HG03095 (cell line): ENCODE measurements at regions not wholly inside any gene's neighbourhood (a gene's known extent, or its start where the extent isn't known, plus 50 kb on each side); places are given as distances from the start of the nearest gene placed in this dataset.

Experiments used
- ATAC-seq: cut with Tn5 transposase; IDR thresholded peaks from one replicate; pipeline ENCODE4 v1.9.1; 2021; ENCODE audit warnings: moderate library complexity; ENCODE audit not compliant: unreplicated experiment

DNA sequence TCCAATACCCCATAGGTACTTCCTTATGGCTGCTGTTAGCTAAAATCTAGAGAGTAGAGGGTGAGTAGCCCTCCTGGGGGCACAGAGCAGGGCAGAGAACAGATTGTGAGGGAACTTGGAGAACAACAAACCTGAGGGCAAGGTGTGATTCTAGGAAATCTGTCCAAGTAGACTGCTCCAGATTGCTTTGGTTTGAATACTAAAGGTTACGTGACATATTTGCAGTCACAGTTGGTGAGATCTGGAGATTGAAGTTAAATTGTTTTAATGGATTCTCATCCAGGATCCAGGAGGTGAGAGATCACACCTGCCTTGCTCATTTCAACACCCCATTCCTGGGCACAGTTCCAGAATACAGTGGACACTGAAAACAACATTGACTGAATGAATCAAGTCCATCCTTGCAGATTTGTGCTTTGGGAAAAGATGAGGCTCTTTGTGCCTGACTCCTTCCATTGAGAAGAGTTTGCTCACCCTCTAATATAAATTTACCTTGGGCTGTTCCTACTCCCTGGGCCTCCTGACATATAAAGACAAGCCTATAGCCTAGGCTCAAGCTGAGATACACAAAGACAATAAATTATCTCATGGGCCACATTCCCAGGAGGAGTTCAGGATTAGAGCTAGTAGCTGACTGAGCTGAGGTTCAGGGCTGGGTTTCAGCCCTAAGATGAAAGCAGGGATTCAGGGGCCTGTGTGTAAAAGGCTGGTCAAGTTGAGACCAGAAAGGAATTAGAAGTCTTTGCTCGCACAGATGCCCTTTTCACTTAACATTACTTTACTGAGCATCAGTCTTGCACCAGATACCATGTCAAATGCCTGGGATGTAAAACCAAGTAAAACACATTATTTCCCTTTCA, 400.9 kb upstream of the MCTP2 start:
- no peak for ATAC-seq

- no peak for ATAC-seq
These were observed 402.1 kb upstream of the MCTP2 start for GRCh38 chr15:93829115-93829870.

GRCh38 chr15:93826790-93827189, 404.6 kb upstream of the MCTP2 start:
- ATAC-seq, result no peak

GRCh38 chr15:93826293-93826692, 405.1 kb upstream of the MCTP2 start:
- no peak for ATAC-seq

GRCh38 chr15:93825682-93826081, 405.7 kb upstream of the MCTP2 start:
- ATAC-seq, result no peak

- ATAC-seq, result no peak
These were observed 407.1 kb upstream of the MCTP2 start for GRCh38 chr15:93823971-93824913.

DNA sequence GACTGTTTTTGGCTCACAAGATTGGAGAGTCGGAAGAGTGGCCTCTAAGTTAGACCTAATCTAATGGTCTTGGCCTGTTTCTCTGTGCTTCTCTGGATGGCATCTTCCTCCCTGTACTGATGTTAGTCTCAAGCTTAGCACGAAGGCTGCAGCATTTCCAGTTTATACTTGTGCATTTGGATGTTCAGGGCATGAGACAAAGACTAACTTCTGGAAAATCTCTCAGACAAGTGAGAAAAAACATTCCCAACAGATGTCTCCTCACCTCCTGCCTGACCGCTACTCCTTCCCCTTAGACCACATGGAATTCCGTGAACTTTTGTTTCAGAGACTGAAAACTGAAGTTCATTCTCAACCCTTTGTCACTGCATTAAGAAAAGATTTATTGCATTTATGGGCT, 410.8 kb upstream of the MCTP2 start:
- no peak for ATAC-seq

DNA sequence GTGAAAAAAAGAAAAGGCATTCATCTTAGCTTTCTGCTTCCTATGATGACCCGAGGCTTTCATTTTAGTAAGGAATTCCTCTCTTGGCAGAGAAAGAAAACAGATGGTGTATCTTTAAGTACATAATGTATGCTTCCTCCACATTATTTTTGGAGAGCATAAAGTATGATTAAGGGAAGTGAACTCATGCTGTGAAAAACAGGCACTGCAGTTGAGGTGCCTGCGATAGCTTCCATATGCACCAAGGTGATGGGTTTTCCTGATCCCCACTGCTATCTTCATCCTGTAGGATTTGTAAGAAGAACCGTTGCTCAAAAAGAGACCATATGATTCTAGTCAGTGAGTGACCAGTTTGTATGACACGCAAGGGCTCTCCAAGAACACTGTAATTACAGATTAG, 411.5 kb upstream of the MCTP2 start:
- no peak for ATAC-seq

DNA sequence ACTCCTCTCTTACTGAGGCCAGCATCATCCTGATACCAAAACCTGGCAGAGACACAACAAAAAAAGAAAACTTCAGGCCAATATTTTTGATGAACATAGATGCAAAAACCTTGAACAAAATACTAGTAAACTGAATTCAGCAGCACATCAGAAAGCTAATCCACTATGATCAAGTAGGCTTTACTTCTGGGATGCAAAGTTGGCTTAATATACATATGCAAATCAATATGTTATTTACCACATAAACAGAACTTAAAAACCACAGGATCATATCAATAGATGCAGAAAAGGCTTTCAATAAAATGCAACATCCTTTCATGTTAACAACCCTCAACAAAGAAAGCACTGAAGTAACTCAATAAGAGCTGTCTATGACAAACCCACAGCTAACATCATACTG, 414.5 kb upstream of the MCTP2 start:
- ATAC-seq, result no peak

GRCh38 chr15:93811305-93811704, 420.1 kb upstream of the MCTP2 start:
- no peak for ATAC-seq

- ATAC-seq, result no peak
These were observed 421.8 kb upstream of the MCTP2 start for GRCh38 chr15:93809516-93809915.

DNA sequence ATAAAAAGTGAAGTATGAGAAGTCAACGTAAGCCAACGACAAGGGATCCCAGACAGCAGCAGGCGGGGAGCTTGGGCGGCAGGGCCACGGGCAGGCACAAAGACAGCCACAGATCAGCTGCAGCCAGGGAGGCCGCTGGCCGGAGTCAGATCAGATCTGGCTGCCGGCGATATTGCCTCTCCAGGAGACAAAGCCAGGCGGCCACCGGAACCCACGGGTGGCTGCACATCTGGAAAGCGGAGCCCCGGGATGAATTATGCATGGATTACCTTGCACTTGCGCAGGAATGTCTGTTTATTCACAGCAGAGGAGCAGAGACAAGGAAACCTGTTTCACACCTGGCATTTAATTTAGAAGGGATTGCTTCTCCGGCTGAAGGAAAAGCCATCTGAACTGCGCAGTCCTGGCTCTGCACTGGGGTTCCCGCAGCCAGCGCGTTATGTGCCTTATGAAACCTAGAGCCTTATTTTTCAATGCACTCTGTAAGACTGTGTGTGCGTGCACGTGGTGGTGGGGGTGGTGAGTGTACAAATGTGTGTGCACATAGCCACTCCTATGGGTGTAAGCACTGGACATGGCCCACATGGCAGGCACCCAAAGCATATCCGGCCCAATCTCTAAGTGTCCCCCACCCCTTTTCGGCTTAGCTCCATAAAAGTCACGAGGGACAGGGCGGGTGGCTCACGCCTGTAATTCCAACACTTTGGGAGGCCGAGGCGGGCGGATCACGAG, 427.8 kb upstream of the MCTP2 start:
- ATAC-seq, result no peak

- ATAC-seq, result no peak
These were observed 430.2 kb upstream of the MCTP2 start for GRCh38 chr15:93801206-93801605.

DNA sequence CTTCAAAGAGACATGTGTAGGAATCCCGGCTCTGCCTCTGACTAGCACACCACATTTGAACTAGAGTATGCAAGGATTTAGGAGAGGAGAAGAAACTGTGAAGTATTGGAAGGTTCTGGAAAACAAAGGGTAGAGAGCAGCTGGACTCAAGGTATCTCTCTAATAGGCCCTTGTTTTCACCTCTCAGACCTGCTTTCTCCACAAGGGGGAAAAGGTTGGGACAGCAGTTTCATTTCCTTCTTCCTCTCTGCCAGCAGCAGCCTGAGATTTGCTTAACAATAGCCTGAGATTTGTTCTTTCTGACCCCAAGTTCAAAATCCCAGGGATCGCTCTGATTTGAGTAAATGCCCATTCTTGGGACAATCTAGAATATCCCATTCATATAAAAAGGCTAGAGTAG, 430.6 kb upstream of the MCTP2 start:
- ATAC-seq, result no peak

GRCh38 chr15:93789441-93789840, 441.9 kb upstream of the MCTP2 start:
- no peak for ATAC-seq

DNA sequence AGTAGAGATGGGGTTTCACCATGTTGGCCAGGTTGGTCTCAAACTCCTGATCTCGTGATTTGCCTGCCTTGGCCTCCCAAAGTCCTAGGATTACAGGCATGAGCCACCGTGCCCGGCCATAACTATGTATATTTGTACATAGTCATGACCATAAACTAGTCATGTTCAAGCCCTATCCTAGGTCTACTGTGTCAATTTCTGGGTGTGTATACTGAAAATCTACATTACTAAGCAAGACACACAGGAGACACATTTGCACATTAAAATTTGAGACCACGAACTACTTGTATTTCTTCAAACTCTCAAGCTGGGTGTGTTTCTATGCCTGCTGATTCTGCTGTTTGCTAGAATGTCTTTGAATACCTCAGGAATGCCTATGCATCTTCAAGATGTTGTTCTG, 451.3 kb upstream of the MCTP2 start:
- ATAC-seq, result no peak

GRCh38 chr15:93779341-93779740, 452.0 kb upstream of the MCTP2 start:
- no peak for ATAC-seq

- ATAC-seq, result no peak
These were observed 459.9 kb upstream of the MCTP2 start for GRCh38 chr15:93771196-93772030.

GRCh38 chr15:93770788-93771187, 460.6 kb upstream of the MCTP2 start:
- ATAC-seq, result no peak

- no peak for ATAC-seq
These were observed 469.3 kb upstream of the MCTP2 start for GRCh38 chr15:93762036-93762435.
